ENCODE measurements at regions not wholly inside any gene's neighbourhood (a gene's known extent, or its start where the extent isn't known, plus 50 kb on each side); places are given as distances from the start of the nearest gene placed in this dataset.

GRCh38 chr5:58081435-58081834, 378.5 kb downstream of the PLK2 start:
- DNase-seq (ENCODE audit: low spot score in 2 of 2) (no peak), FAIRE-seq (no peak)

GRCh38 chr5:58080573-58080972, 379.3 kb downstream of the PLK2 start:
- DNase-seq (ENCODE audit: low spot score in 2 of 2) (no peak), FAIRE-seq (no peak)

- DNase-seq (ENCODE audit: low spot score in 2 of 2) (no peak), FAIRE-seq (no peak)
Measured at GRCh38 chr5:58077966-58078365, 381.9 kb downstream of the PLK2 start.

- DNase-seq (ENCODE audit: low spot score in 2 of 2) (no peak), FAIRE-seq (no peak)
Measured at GRCh38 chr5:58077416-58077815, 382.5 kb downstream of the PLK2 start.

GRCh38 chr5:58076483-58077257, 383.2 kb downstream of the PLK2 start:
- FAIRE-seq: no peak
- no peak for DNase-seq (ENCODE audit: low spot score in 2 of 2)

GRCh38 chr5:58075907-58076306, 384.0 kb downstream of the PLK2 start:
- FAIRE-seq: no peak
- no peak for DNase-seq (ENCODE audit: low spot score in 2 of 2)

- FAIRE-seq: no peak
- DNase-seq (ENCODE audit: low spot score in 2 of 2): no peak
Measured at GRCh38 chr5:58074717-58075116, 385.2 kb downstream of the PLK2 start.

- no peak for FAIRE-seq
- no peak for DNase-seq (ENCODE audit: low spot score in 2 of 2)
Measured at GRCh38 chr5:58074222-58074621, 385.7 kb downstream of the PLK2 start.

GRCh38 chr5:58073243-58073642, 386.6 kb downstream of the PLK2 start:
- no peak for FAIRE-seq
- DNase-seq (ENCODE audit: low spot score in 2 of 2): no peak

GRCh38 chr5:58072300-58072965, 387.5 kb downstream of the PLK2 start:
- DNase-seq (ENCODE audit: low spot score in 2 of 2): no peak

GRCh38 chr5:58071566-58071965, 388.3 kb downstream of the PLK2 start:
- peak in 1 of 2 donors; percentile 30 for DNase-seq (ENCODE audit: low spot score in 2 of 2)

More at GRCh38 chr5:58072300-58072965, 387.5 kb downstream of the PLK2 start:
- no peak for FAIRE-seq

GRCh38 chr5:58069846-58070245, 390.0 kb downstream of the PLK2 start:
- DNase-seq (ENCODE audit: low spot score in 2 of 2) (no peak), FAIRE-seq (no peak)

More at GRCh38 chr5:58071566-58071965, 388.3 kb downstream of the PLK2 start:
- FAIRE-seq: no peak

- no peak for FAIRE-seq
Measured at GRCh38 chr5:58069016-58069705, 390.7 kb downstream of the PLK2 start.

GRCh38 chr5:58066557-58066956, 393.3 kb downstream of the PLK2 start:
- FAIRE-seq: no peak
- DNase-seq (ENCODE audit: low spot score in 2 of 2): no peak

More at GRCh38 chr5:58069016-58069705, 390.7 kb downstream of the PLK2 start:
- DNase-seq (ENCODE audit: low spot score in 2 of 2): no peak

GRCh38 chr5:58066076-58066475, 393.8 kb downstream of the PLK2 start:
- FAIRE-seq: no peak
- no peak for DNase-seq (ENCODE audit: low spot score in 2 of 2)

GRCh38 chr5:58064801-58065200, 395.1 kb downstream of the PLK2 start:
- no peak for DNase-seq (ENCODE audit: low spot score in 2 of 2)

GRCh38 chr5:58060996-58061395, 398.9 kb downstream of the PLK2 start:
- DNase-seq (ENCODE audit: low spot score in 2 of 2) (no peak), FAIRE-seq (no peak)

More at GRCh38 chr5:58064801-58065200, 395.1 kb downstream of the PLK2 start:
- FAIRE-seq: no peak

- DNase-seq (ENCODE audit: low spot score in 2 of 2): no peak
- FAIRE-seq: no peak
Measured at GRCh38 chr5:58057324-58057723, 402.6 kb downstream of the PLK2 start.

- no peak for DNase-seq (ENCODE audit: low spot score in 2 of 2)
Measured at GRCh38 chr5:58056546-58056945, 403.3 kb downstream of the PLK2 start.

GRCh38 chr5:58054018-58054417, 405.9 kb downstream of the PLK2 start:
- no peak for DNase-seq (ENCODE audit: low spot score in 2 of 2)
- FAIRE-seq: no peak

More at GRCh38 chr5:58056546-58056945, 403.3 kb downstream of the PLK2 start:
- FAIRE-seq: no peak

- FAIRE-seq (no peak), DNase-seq (ENCODE audit: low spot score in 2 of 2) (no peak)
Measured at GRCh38 chr5:58048954-58049353, 410.9 kb downstream of the PLK2 start.

Measured in frontal cortex (tissue), 3 donors.